Activated CD4-positive, alpha-beta T cell treated with anti-CD3 and anti-CD28 coated beads for 48 hours (primary cell): ENCODE measurements at regions not wholly inside any gene's neighbourhood (a gene's known extent, or its start where the extent isn't known, plus 50 kb on each side); places are given as distances from the start of the nearest gene placed in this dataset.
"Not testable (repeated sequence)": the region's sequence is repeated elsewhere in the genome, so short reads cannot be mapped to it uniquely, and the experiment has no call there.

Source experiments
- DNase-seq: peaks from one replicate; pipeline ENCODE4 v3.0.0-alpha.2; 2020

DNA sequence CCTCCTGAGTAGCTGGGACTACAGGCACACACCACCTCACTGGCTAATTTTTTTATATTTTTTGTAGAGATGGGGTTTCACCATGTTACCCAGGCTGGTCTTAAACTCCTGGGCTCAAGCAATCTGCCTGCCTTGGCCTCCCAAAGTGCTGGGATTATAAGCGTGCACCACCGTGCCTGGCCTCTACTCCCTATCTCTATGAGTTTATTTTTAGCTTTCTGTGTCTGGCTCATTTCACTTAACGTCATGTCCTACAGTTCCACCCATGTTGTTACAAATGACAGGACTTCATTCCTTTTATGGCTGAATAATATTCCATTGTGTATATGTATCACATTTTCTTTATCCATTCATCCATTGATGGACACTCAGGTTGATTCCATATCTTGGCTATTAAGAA lies 164.2 kb upstream of the ZNF648 start:
- DNase-seq: not testable (repeated sequence)

- DNase-seq: not testable (repeated sequence)
Measured at GRCh38 chr1:182221990-182222389, 160.5 kb upstream of the ZNF648 start.

DNA sequence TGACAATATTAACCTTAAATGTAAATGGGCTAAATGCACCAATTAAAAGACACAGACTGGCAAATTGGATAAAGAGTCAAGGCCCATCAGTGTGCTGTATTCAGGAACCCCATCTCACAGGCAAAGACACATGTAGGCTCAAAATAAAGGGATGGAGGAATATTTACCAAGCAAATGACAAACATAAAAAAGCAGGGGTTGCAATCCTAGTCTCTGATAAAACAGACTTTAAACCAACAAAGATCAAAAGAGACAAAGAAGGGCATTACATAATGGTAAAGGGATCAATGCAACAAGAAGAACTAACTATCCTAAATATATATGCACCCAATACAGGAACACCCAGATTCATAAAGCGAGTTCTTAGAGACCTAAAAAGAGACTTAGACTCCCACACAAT lies 159.9 kb upstream of the ZNF648 start:
- not testable (repeated sequence) for DNase-seq

- DNase-seq: no peak
Measured at GRCh38 chr1:182217967-182218366, 156.5 kb upstream of the ZNF648 start.

DNA sequence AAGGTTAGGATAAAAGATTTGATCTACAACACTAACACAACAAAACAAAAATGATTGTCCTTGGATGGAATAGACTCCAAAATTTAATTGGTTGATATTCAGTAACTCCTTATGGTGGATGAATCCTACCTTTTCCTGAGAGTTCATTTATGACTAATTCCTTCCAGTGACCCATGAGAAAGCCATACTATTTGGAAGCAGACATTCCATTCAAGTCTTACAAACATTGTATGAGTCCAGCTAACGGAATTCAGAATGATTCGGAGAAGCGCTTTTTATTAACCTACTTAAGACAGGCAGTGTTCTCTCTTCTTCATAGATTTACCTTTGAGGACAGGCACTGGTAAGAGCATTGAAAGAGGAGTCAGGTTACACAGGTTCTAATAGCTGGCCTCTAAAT lies 155.6 kb upstream of the ZNF648 start:
- no peak for DNase-seq

GRCh38 chr1:182215764-182216163 lies 154.3 kb upstream of the ZNF648 start:
- DNase-seq: no peak

DNA sequence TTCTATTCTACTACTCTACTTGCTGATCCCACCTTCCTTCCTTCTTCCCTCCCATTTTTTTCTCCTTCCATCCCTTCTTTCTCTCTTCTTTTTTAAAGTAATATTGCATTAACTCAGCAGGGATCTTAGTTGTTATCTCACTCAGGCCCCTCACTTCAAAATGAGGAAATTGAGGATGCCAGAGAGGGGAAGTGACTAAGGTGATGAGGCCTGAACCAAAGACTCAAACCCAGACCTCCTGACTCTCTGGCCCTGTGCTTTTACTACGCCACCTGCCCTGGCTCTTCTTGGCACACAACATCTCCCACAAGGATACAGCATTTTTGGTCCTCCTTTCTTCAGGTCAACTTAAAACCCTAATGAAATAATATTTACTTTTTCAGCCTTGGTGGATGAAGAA lies 151.7 kb upstream of the ZNF648 start:
- DNase-seq: no peak

DNA sequence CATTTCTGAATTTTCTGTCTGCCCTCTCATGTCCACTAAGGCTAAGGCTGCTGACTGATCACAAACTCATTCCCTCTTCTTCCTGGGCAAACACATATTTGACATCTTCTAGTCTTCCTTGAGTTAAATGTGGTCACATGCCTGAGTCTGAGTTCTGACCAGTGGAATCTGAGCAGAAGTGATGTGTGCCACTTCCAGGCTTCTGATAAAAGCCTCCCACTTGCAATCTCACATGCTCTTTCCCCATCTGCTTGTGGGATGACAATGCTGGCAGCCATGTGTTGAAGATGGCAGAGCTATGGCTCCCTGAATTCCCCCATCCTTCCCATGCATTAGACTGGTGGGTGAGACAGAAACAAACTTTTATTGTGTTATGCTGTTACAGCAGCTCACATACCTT lies 149.9 kb upstream of the ZNF648 start:
- DNase-seq: no peak

GRCh38 chr1:182210417-182210816 lies 148.9 kb upstream of the ZNF648 start:
- DNase-seq: no peak

DNA sequence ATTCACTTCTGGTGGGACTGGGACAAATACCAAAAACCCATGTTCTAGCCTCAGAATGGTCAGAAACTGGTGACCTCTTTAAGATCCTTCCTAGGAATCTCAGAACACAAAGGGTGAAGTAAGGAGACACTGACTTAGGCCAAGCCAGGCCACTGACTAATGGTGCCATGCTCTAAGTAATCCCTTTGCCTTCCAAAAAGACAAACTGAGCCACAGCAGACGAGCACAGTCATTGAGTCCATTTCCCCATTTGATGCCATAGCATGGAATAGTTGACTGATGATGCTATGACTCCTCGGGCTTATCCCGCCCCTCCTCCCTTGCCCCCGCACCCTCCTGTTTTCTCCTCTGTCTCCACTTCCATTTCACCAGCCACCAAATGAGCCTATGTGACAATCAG lies 145.8 kb upstream of the ZNF648 start:
- no peak for DNase-seq

DNA sequence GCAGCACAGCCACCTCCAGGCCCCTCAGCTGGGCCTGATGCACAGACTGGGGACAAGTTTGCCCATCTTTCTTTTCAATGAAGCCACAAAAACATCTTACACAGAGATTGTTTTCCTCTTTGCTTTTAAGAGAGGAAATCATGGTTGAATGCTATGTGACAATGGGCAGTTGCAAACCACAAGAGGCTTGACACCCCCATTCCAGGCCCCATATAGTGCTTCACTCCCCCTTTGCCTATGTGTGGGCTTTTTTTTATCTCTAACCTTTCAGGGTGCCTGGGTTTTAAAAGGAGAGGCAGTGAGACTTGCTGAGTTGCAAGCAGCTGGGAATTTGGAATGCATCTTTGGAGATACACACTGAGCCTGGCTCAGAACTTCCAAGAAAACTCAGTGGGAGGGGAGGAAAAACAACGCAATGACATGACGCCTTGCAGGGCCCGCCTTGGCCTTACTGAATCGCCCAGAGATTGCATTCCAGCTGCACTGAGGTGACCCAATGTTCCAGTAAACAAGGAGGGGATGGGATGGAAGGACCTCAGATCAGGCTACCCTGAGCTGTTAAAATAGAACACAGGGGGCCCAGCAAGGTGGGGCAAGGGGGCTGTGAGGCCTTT lies 145.2 kb upstream of the ZNF648 start:
- DNase-seq: no peak

GRCh38 chr1:182205351-182206022 lies 144.0 kb upstream of the ZNF648 start:
- no peak for DNase-seq

- no peak for DNase-seq
Measured at GRCh38 chr1:182203191-182203875, 141.8 kb upstream of the ZNF648 start.

DNA sequence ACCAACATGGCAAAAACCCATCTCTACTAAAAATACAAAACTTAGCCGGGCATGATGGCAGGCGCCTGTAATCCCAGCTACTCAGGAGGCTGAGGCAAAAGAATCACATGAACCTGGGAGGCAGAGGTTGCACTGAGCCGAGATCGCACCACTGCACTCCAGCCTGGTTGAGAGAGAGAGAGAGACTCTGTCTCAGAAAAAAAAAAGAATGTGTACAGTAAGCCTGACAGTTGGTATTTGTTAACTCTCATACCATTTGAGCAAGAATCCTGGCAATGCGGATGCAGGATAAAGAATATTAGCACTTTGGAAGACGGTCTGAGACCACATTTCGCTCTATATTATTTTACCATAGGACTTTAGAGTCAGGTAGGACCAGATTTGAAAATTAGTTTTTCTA lies 140.0 kb upstream of the ZNF648 start:
- not testable (repeated sequence) for DNase-seq

GRCh38 chr1:182200025-182200812 lies 138.7 kb upstream of the ZNF648 start:
- no peak for DNase-seq

DNA sequence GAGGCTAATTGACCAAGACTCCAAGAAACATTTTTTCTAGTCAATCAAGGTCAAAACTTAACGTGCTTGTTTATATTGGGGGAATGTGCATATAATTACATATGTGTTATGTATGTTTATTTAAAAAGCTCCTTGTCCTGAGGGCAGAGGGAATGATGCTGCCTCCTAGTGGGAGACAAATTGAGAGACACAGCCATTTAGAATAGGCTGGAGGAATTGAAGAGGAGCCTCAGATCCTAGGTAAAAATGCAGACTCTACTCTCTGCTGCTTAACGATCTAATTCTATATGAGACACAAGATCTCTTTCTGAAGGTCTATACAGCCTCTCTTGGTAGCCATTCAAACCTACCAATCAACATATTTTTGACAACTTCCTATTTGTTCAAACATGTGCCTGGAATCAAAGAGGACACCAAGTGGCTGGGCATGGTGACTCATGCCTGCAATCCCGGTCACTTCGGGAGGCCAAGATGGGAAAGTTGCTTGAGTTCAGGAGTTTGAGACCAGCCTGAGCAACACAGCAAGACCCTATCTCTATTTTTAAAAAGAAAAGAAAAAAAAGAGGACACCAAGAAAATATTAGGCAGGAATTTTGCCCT lies 136.6 kb upstream of the ZNF648 start:
- no peak for DNase-seq

- DNase-seq: no peak
Measured at GRCh38 chr1:182196897-182197870, 135.7 kb upstream of the ZNF648 start.

- no peak for DNase-seq
Measured at GRCh38 chr1:182195733-182196132, 134.2 kb upstream of the ZNF648 start.

GRCh38 chr1:182193908-182194550 lies 132.5 kb upstream of the ZNF648 start:
- no peak for DNase-seq

DNA sequence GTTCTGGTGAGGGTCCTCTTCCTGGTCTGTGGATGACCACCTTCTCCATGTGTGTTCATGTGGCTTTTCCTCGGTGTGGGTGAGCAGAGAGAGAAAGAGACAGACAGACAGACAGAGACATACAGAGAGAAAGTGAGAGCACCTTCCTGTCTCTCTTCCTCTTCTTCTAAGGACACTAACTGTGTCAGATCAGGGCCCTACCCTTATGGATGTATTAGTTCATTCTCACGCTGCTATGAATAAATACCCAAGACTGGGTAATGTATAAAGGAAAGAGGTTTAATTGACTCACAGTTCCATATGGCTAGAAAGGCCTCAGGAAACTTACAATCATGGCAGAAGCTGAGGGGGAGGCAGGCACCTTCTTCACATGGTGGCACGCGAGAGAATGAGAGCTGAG lies 131.5 kb upstream of the ZNF648 start:
- no peak for DNase-seq

DNA sequence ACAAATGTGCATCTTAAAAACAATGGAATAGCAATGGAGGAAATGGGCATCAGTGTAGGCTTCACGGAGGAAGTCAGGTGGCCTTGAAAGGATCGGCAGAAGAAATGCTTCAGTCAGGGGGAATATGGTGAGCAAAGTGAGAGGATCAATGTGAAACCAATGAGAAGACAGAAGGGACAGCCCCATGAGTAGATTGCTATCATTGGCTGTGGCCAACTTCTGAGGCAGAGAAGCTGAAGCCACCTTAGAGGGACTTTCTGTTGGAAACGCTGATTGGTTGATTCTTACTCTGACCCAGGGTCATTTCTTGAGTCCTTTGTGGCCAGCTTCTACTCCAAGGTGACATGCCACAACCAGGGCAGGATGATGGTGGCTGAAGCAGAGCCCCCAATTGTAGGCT lies 130.7 kb upstream of the ZNF648 start:
- DNase-seq: no peak
